ENCODE measurements at regions not wholly inside any gene's neighbourhood (a gene's known extent, or its start where the extent isn't known, plus 50 kb on each side); places are given as distances from the start of the nearest gene placed in this dataset.

GRCh38 chr7:112858838-112859237 is 68.6 kb upstream of the TMEM168 start:
- TF ChIP-seq CTCF (IDR thresholded peaks at IDR 0.05; ENCODE audit: insufficient read depth, low read length, poor library complexity, severe bottlenecking) = no peak
- TF ChIP-seq EZH2phosphoT487 (conservative IDR thresholded peaks at IDR 0.05; ENCODE audit: low read length) = no peak

All from SU-DHL-6 (cell line).